ENCODE measurements at regions not wholly inside any gene's neighbourhood (a gene's known extent, or its start where the extent isn't known, plus 50 kb on each side); places are given as distances from the start of the nearest gene placed in this dataset.

- TF ChIP-seq POLR2AphosphoS5 (IDR thresholded peaks at IDR 0.05), result no peak
- TF ChIP-seq CTCF (IDR thresholded peaks at IDR 0.05), result no peak
- TF ChIP-seq POLR2A (IDR thresholded peaks at IDR 0.05), result no peak
Measured at GRCh38 chr7:86313842-86314241, 329.9 kb upstream of the GRM3 start.
